GM18520 (cell line): ENCODE measurements at regions not wholly inside any gene's neighbourhood (a gene's known extent, or its start where the extent isn't known, plus 50 kb on each side); places are given as distances from the start of the nearest gene placed in this dataset.

Source experiments
- ATAC-seq: cut with Tn5 transposase; IDR thresholded peaks from one replicate; pipeline ENCODE4 v1.9.1; 2021; ENCODE audit not compliant: unreplicated experiment

DNA sequence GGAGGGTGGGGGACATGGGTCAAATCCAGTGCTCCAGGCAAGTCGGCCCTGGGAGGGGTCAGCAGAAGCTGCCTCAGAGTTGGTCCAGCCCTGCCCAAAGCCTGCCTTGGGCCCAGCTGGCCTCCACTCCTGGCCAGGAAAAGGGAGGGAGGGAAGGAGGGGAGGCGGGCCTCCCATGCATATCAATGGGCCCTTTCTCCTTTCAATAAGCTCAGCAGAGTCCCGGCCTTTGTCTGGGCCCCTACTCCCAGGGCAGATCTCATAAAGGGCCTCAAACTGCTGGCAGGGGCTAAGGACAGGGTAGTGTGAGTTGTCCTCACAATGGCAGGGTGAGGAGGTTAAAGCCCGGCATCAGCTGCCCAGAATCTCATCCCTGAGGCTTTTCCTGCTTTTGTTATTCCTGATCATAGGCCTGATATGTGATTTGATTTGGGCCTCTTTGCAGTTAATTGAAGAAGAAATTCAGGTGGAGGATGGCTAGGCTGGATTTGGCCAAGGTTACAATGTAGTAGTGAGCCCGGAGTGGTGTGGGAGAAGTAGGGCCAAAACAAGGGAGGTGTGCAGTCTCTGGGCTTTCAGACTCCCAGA is 121.1 kb upstream of the ATP6AP2 start:
- no peak for ATAC-seq

DNA sequence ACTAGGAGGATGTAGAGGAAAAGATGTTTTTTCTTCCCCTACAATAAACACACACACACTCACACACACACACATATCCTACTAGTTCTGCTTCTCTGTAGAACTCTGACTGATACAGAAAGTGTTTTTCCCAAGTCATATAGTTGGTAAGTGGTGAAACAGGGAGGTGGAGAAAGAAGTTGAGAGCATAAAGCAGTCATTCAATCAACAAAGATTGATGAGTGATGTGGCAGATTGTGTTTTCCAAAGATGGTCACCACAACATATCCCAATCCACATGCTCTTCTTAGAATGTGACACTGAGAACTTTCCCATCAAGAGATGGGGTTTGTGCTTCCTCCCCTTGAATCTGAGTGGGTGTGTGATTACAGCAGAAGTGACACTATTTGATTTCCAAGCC is 123.4 kb upstream of the ATP6AP2 start:
- no peak for ATAC-seq

DNA sequence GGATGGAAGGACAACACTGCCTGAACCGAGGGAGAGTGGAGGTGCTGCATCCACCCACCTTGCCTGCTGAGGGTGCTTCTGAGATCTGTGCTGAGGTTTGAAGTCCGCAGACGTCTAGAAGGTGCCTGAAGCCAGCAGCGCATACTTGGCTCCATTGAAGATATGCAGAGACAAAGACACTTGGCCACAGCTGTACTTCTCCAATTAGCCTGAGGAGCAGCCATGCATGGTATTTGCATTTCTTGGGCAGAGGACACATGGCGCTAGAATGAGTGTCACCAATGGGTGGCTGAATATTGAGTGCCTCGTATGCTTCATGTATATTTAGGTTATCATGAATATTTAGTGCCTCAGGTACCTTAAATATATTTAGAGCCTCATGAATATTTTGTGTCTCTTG is 128.7 kb upstream of the ATP6AP2 start:
- no peak for ATAC-seq

DNA sequence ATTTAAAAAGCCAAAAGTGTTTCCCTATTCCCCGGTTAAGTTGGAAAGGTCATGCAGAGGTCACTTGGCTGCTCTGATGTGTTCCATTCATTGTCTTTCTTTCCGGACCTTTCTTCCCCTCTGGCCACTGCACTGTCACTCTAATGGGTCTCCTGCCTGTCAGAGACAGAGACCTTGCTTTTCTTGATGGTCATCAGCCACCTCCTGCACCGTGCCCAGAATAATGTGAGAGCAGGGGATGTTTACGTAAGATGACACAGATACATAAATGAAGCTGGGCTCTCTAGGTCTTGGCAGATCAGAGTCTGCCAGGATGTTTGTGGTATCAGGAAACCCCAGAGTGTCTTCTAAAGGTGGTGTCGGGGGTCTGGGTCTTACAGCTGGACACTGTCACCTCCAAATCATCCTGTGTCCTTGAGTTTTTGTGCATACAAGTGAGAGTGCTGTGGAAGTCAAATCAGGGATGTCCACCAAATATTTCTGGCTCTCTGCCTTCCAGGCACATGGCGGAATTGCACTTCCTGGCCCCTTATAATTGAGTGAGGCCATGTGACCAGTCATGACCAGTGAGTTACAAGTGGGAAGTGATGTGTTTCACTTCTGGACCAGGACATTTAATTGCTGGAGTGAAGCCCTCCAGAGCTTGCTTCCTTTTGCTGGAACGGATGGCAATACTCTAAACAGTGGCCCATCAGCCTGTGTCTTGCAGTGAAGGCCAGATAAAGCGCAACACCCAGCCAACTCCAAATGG is 130.6 kb upstream of the ATP6AP2 start:
- ATAC-seq: no peak

DNA sequence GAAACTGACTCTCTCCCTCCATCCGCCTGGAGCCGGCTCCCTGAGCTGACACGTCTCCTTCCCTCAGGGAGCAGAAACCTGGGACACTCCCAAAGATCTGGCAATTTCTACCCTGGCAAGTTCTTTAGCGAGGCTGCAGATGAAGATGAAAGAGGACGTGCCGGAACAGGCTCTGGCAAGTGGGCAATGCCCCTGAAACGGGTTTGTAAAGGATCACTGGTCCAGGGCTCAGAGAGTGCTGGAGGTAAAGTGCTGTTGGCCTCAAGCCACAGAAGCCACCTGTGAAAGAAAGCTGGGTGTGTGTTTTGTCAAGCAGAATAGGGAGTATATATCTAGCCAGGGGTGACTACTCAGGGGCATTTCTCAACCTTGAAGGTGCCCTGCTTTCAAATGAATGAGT is 131.4 kb upstream of the ATP6AP2 start:
- no peak for ATAC-seq

DNA sequence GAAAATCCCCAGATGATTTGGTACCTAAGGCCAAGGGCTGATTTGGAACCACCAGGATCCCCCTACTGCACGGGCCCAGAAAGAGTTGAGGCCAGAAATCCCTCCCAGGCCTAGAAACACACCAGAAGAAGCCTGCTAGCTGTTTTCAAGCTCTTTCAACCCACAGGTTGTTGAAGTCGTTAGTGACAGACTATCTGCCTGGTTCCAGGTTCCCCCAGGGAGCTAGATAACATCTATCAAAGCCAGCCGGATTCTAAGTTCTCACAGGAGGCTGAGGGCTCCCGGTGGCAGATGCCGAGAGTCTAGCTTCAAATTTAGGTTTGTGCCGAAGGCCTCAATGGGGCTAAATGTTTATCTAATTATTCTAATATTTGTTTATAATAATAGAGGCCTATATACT is 132.0 kb upstream of the ATP6AP2 start:
- no peak for ATAC-seq

DNA sequence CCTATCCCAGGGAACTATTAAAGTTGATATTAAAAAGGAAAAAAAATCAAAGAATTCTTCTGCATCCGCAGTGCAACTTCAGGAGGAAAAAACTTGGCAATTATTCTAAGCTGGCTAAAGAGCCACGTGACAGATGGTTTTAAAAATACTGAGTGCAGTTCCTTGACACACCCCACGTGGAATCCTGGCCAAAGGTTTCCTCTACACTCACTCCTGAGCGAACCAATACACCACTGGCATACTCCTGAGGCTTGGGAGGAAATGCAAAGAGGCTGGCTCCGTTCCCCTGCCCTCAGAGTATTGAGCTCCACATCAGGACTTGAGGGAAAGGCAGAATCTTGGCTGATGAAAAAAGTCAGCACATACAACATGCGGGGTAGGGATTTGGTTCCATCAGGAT is 133.8 kb upstream of the ATP6AP2 start:
- no peak for ATAC-seq

DNA sequence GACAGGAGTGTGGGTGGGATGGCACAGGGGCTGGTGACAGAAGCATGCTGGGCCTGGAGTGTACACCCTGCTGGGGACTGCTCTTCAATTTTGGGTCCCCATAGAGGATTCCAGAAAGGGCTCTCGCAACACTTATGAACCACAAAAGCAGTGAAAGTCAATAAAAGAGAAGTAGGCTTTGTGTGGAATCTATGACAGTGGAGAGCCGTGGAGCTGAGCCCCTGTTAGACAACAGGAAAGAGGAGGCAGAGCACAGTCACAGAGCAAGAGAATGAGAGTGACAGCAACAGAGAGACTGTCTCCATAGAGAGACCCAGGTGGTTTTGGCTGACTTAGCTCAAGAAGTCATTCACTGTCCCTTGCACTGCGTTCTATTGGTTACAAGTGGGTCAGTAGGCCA is 135.1 kb upstream of the ATP6AP2 start:
- ATAC-seq: no peak

DNA sequence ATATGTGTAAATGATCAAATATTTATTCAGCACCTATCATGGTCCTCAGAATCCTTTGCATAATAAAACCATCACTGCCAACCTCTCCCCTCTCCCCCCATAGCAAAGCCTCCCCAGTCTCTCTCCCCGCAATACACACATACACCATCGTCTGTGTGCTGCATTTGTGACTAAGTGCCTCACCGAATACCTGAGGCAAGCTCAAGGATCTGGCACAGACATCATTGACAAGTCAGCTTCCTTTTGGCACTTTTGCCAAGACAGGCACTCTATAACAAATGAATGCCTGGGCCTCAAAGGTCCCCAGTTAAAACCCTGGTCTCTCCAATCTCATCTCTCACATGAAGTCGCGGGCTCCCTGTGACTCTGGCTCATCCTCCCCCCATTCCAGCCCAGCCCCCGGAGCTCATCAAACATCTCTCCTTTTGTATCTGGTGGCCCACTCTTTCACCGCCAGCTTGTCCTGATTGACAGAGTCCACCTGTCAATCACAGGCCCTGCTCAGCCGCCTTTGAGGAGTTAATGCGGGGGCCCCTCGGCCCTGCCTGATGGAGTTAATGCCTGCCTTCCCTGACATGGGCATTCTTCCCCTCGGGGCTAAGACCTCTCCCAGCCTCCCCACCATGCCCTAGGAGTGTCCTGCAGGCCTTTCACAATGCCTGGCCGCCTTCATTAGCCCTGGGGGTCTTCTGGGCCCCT is 135.8 kb upstream of the ATP6AP2 start:
- ATAC-seq: no peak

DNA sequence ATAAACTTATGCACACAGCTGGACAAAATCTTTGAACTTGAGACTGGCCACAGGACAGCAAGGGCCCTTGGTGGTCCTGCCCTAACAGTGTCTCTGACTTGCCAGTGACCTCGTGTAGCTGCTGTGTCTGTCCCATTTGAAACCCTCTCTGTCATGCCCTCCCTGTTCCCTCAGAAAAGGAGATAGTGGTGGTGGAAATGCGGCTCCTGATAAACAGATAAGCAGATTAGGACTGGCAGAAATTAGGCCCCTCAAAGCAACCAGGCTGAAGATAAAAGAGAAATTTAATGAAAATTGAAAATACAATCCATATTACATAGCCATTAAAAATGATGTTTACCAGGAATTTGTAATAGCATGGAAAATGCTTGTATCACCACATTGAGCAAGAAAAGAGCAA is 136.6 kb upstream of the ATP6AP2 start:
- ATAC-seq: no peak

DNA sequence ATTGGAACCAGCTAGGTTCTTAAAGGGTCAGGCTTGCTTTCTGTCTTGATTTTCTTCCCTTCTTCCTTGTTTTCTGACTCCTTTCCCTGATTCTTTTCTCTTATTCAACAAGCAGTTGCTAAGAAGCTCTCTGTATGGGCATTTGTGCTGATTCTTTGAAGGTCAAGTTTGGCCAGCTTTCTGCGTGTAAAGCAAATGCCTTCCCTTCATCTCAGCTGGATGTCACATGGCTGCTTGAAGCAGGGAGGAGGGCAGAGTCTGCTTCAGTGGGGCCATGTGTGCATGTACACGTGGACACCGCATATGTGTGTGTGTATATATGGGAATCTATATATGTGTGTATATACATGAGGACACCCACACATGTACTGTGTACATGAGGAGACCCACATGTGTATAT is 139.9 kb upstream of the ATP6AP2 start:
- no peak for ATAC-seq

DNA sequence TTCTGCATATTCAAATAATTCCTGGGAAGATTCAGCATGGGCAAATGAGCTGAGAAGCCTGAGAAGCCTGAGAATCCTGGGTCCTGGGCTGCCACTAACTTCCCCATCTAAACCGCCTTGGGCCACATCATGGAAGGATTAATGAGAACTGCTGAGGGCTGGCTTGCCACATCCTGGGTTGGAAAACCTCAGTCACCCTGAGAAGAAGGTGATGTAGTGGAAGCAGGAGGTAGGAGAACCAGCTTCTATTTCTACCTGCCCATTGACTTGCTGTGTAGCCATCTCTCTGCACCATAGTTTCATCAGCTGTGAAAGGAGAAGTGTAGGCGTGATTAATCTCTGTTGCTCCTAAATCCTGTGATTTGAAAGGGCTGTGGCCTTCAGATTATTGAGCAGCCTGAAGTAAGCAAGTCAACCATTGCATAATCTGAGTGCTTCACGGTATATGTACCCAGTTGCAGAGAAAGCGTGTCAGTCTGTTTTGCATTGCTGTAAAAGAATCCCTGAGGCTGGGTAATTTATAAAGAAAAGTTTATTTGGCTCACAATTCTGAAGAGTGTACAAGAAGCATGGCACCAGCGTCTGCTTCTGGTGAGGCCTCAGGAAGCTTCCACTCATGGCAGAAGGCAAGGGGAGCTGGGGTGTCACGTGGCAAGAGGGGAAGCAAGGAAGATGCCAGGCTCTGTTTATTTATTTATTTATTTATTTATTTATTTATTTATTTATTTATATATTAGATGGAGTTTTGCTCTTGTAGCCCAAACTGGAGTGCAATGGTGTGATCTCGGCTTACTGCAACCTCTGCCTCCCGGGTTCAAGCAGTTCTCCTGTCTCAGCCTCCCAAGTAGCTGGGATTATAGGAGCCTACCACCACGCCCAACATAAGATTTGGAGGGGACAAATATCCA is 140.9 kb upstream of the ATP6AP2 start:
- no peak for ATAC-seq

DNA sequence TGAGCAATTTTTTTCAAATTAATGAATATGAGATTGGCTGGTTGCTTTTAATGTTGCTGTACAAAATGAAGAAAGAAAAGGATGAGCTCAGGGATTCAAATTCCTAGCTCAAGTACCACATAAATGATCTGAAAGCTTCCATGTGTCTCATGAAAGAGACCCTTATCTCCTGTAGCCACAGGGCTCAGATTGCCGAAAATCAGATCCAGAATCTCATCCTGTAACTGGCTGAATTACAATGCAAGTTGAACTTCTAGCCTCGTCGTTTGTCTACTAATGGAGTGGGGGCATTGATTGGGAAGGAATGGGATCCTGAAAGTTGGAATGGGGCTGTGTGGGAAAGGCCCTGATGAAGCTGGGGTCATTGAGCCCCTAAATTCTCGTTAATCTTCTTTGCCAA is 143.4 kb upstream of the ATP6AP2 start:
- no peak for ATAC-seq

DNA sequence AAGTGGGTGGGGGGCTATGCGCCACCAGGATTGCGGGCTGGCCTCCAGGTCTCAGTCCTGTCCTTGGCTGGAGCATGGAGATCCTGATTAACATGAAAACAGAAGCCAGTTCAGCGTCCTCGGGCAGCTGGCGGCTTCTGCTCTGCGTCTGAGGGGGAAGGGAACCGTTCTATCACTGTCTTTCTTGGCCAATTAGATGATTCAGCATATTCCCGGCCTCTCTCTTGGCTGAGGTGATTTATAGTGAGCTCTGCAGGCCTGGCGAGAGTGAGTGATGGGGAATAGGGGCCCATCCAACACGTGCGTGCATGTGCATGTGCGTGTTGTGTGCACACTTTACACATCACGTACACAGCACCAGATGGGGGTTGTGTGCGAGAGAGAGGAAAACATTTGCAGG is 145.8 kb upstream of the ATP6AP2 start:
- no peak for ATAC-seq

DNA sequence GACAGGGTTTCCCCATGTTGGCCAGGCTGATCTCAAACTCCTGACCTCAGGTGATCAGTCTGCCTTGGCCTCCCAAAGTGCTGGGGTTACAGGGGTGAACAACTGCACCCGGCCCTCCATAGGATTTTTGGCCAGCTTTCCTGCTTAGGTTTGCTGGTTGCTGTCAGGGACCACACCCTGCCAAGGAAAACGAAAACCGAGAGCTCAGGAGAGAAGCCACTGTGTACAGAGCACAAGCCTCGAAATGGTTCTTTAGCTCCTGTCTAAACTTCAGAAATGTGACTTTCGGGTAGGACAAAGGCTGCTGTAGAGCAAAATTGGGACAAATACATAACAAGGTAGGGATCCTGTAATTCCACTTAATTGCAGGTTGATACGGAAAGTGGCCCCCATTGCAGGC is 146.3 kb upstream of the ATP6AP2 start:
- no peak for ATAC-seq

DNA sequence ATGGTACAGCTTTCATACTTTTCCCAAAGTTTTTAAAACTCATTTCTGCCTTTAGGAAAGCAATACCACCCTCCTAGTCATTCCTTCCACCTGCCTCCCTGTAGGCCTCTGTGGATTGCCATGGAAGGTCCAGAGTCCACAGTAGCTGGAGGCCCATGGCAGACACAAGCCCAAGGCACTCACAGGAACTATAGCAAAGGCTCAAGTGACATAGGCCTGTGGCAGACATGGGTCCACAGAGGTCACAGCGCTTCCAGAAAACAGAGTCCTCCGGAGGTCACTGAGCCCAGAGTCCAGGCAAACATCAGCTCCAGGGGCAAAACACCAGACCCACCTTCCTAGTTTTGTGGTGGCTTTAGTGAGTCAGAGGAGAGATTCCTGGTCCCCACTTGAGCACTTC is 147.6 kb upstream of the ATP6AP2 start:
- ATAC-seq: no peak

DNA sequence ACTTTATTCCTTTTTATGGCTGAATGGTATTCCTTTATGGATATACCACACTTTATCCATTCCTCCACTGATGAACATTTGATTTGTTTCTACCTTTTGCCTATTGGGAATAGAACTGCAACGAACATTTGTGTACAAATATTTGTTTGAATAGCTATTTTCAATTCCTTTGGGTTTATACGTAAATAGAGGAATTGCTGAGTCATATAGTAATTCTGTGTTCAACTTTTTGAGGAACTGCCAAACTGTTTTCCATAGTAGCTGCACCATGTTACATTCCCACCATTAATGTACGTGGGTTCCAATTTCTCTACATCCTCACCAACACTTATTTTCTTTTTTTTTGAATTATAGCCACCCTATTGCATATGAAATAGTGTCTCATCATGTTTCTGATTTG is 156.5 kb upstream of the ATP6AP2 start:
- ATAC-seq: no peak

DNA sequence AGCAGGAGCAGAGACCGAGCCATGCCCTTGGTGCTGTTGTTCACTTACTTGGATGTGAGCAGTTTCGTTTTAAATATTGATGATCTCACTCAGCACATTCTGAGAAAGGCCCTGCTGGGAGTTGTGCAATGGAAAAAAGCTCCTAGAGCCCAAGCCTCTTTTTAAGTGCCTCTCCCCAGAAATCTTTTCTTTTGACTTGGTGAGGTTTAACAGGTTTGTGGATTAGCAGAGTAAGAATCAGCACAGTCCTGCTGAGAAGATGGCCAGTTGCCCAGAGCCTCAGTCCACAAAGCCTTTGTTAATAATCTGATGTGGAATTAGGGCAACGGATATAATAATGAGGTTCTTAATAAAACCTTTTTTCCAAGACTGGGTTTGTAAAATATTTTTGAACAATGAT is 157.5 kb upstream of the ATP6AP2 start:
- no peak for ATAC-seq

DNA sequence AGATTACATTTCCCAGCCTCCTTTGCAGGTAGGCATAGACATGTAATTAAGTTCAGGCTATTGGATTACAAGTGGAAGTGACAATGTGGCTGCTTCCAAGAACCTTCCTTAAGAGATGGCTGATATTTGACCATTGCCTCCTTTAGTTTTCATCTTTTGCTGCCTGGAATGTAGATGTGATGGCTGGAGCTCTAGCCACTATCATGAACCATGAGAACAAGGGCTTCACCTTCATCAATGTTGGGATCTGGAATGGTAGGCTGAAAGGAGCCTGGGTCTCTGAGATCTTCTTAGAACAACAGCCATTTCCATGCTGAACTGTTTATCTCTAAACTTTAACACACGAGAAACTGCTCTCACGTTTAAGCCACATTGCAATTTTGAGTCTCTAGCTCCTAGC is 158.7 kb upstream of the ATP6AP2 start:
- ATAC-seq: no peak

DNA sequence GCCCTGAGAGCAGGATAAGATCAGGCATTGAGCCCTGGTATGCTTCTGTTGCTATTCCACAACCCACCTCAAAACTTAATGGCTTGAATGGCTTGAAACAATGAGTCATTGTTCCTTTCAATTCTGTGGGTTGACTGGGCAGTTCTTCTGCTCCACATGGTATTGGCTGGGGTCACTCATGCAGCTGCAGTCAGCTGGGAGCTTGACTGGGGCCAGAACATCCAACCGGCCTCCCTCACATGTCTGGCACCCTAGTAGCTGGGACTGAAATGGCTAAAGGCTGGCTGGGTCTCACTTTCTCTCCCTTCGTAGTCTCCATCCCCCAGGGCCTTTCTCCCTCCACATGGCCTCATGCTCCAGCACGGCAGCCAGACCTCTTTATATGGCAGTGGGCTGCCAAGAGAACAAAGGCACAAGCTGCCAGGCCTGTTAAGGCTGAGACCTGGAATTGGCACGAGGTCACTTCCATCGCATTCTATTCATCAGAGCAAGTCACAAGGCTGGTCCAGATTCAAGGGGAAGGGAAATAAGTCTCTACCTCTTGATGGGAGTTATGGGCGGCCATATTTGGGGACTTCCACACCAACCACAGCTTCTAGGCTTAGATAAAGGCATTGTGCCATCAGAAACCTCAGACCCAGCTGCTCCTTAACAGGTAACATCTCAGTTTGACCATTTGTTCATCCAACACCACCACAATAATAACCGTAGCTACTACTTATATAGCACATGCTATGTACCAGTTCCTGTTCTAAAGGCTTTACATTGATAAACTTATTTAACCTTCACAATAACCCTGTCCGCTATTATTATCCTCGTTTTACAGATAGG is 159.7 kb upstream of the ATP6AP2 start:
- ATAC-seq: no peak

DNA sequence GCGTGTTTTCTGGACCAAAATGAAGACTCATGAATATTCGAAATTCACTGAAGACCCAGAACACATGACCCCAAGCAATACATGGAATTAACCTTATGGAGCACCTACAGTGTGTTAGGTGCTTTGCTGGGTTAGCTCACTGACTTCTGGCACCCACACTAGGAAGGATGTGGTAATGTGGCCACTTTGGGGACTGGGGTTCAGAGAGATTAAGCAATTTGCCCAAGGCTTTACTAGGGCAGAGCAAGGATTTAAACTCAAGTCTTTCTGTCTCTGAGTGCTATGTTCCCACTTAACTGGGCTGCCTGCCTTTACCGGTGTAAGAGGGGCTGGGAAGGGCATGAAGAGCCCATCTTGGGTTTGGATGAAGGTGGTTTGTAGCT is 162.0 kb upstream of the ATP6AP2 start:
- no peak for ATAC-seq
